Heart right ventricle (tissue), 16 donors: ENCODE measurements at regions not wholly inside any gene's neighbourhood (a gene's known extent, or its start where the extent isn't known, plus 50 kb on each side); places are given as distances from the start of the nearest gene placed in this dataset.

ENCODE experiments used
- ATAC-seq, 8 donors: fragments of 200-7000 bp; cut with Tn5 transposase; one replicate each; pipeline ENCODE4 v1.9.1; 2020; ENCODE audit warnings: mild to moderate bottlenecking in 8 of 8, moderate library complexity in 8 of 8, moderate number of reproducible peaks in 1 of 8
- DNase-seq, 2 donors: peaks; one replicate each; pipeline ENCODE4 v3.0.0-alpha.2; 2020
- H3K27ac ChIP-seq, 10 donors: fragments of 200-600 bp; sonication (generic) in 2 of 10; one replicate each; pipeline versions ENCODE4 v1.5.0 to v1.8.0; 2020 to 2022; ENCODE audit warnings: mild to moderate bottlenecking in 3 of 10
- H3K27me3 ChIP-seq, 7 donors: fragments of 200-600 bp; one replicate each; pipeline ENCODE4 v1.8.0; 2021 to 2022; ENCODE audit warnings: mild to moderate bottlenecking in 2 of 7
- H3K36me3 ChIP-seq, 9 donors: fragments of 200-600 bp; sonication (generic) in 1 of 9; one replicate each; pipeline versions ENCODE4 v1.5.0 to v1.8.0; 2020 to 2022; ENCODE audit warnings: mild to moderate bottlenecking in 2 of 9
- H3K4me1 ChIP-seq, 9 donors: fragments of 200-600 bp; sonication (generic) in 1 of 9; one replicate each; pipeline versions ENCODE4 v1.5.0 to v1.8.0; 2020 to 2022; ENCODE audit warnings: mild to moderate bottlenecking in 4 of 9
- H3K4me3 ChIP-seq, 10 donors: fragments of 200-600 bp; sonication (generic) in 2 of 10; one replicate each; pipeline versions ENCODE4 v1.5.0 to v1.8.0; 2020 to 2022; ENCODE audit warnings: mild to moderate bottlenecking in 7 of 10, moderate library complexity in 2 of 10
- H3K9me3 ChIP-seq, 11 donors: fragments of 200-600 bp in 10 of 11; sonication (generic) in 2 of 11; one replicate each; pipeline versions ENCODE4 v1.5.0 to v1.8.0; 2013 to 2022; ENCODE audit warnings: mild to moderate bottlenecking in 2 of 11, control low read depth in 1 of 11, moderate library complexity in 1 of 11
- CTCF ChIP-seq, 9 donors: fragments of 200-600 bp; sonication (generic) in 2 of 9; IDR thresholded peaks; one replicate each; pipeline versions ENCODE4 v1.5.0 to v1.8.0; 2021 to 2022; ENCODE audit warnings: antibody characterized with exemption in 9 of 9, mild to moderate bottlenecking in 5 of 9, moderate library complexity in 1 of 9
- WGBS, 2 donors: extraction: QIAGEN DNeasy Blood & Tissue Kit; methylation state at CpG; one replicate each; pipeline ENCODE4 v1.1.7; 2013; ENCODE audit warnings: inconsistent platforms in 1 of 2; 5-methylcytosine and 5-hydroxymethylcytosine counted together
- intact Hi-C, 10 donors: fragments of 100-400 bp; cut with DNase I; formaldehyde crosslinking; loops; one replicate each; pipeline versions ENCODE4 v1.11.1 to v1.14.2; 2022
- donor health status: Arrhythmogenic right ventricular cardiomyopathy.
- donor health status: ischemic (EF 13 %, LVEDD 7.1; RV severe dilation, severe dysfunction).
- donor health status: healthy with polysubstance abuse.
- donor health status: DM: no; HTN: yes; CAD: no.
- donor health status: DM: no; HTN: no; CAD: no.
- donor health status: ischemic (EF 25% LVEDD 6.9; RV normal size, moderate dysfunction).
- donor health status: ischemic (EF 25% LVEDD 5.7; RV mildly dilated, moderate dysfunction).
- donor health status: healthy.
- donor health status: DM: yes; HTN: yes; CAD: no.
- donor health status: Ischemic cardiomyopathy.
- donor health status: ischemic (EF 35%, LVEDD 5.7; RV mildly dilated, moderate dysfunction).
- donor health status: nonischemic (EF 11% LVEDD 7.7; RV severe dilation, severe dysfunction).
- donor health status: DM: yes; HTN: yes; CAD: no.
- donor health status: PGD.
- donor health status: ischemic (EF 29% LVEDD 5.4; RV normal size, mild dysfunction).
- donor health status: nonischemic (EF 23%, LVEDD 6.1; RV moderate dilation, normal function).

- no peak for DNase-seq
- Histone ChIP-seq H3K27ac (no peak overlapping the region), H3K9me3 (peaks cover 0 to 19% (median 10%) of the 10 kb centered on the region in 11 donors), H3K27me3 (peaks cover 0 to 4% (median 0%) of the 10 kb centered on the region in 7 donors), H3K4me3 (no peak overlapping the region), H3K4me1 (no peaks in the 10 kb centered on the region), H3K36me3 (no peaks in the 10 kb centered on the region)
- no peak for TF ChIP-seq CTCF (IDR thresholded peaks at IDR 0.05)
- ATAC-seq = no peak
- intact Hi-C loops = no loop called here
- 69 to 72% methylated on average over 4 of the region's 4 CpGs for WGBS, 2 donors
These were observed 210.5 kb upstream of the C16orf82 start for GRCh38 chr16:26856271-26856670.

- H3K4me1 ChIP-seq = no peaks in the 10 kb centered on the region
- peaks cover 0 to 23% (median 11%) of the 10 kb centered on the region in 11 donors for H3K9me3 ChIP-seq
- 72 to 75% methylated on average over 5 of the region's 5 CpGs for WGBS, 2 donors
- intact Hi-C loops = no loop called here
- peaks cover 0 to 4% (median 0%) of the 10 kb centered on the region in 7 donors for H3K27me3 ChIP-seq
- no peak for TF ChIP-seq CTCF (IDR thresholded peaks at IDR 0.05)
- ATAC-seq (no peak), DNase-seq (no peak)
- no peaks in the 10 kb centered on the region for H3K36me3 ChIP-seq
- no peak overlapping the region for H3K27ac ChIP-seq
- H3K4me3 ChIP-seq = no peak overlapping the region
These were observed 209.9 kb upstream of the C16orf82 start for GRCh38 chr16:26856791-26857190.

- no peak for ATAC-seq
- no peak for TF ChIP-seq CTCF (IDR thresholded peaks at IDR 0.05)
- peaks cover 0 to 23% (median 11%) of the 10 kb centered on the region in 11 donors for H3K9me3 ChIP-seq
- no peaks in the 10 kb centered on the region for H3K4me1 ChIP-seq
- no peak overlapping the region for H3K4me3 ChIP-seq
- no peak for DNase-seq
- WGBS, 2 donors = 76 to 84% methylated on average over 4 of the region's 4 CpGs
- no peaks in the 10 kb centered on the region for H3K36me3 ChIP-seq
- intact Hi-C loops = no loop called here
- peaks cover 0 to 4% (median 0%) of the 10 kb centered on the region in 7 donors for H3K27me3 ChIP-seq
- H3K27ac ChIP-seq = no peak overlapping the region
These were observed 209.4 kb upstream of the C16orf82 start for GRCh38 chr16:26857371-26857770.

GRCh38 chr16:26860506-26860905 lies 206.2 kb upstream of the C16orf82 start:
- no peak for DNase-seq
- no peaks in the 10 kb centered on the region for H3K4me1 ChIP-seq
- no peak for TF ChIP-seq CTCF (IDR thresholded peaks at IDR 0.05)
- H3K9me3 ChIP-seq = peaks cover 0 to 23% (median 11%) of the 10 kb centered on the region in 11 donors
- intact Hi-C loops = no loop called here
- H3K27ac ChIP-seq = no peak overlapping the region
- no peak overlapping the region for H3K4me3 ChIP-seq
- 77 to 90% methylated on average over 1 of the region's 1 CpG for WGBS, 2 donors
- no peak for ATAC-seq
- H3K36me3 ChIP-seq = no peaks in the 10 kb centered on the region
- peaks cover 0 to 4% (median 0%) of the 10 kb centered on the region in 7 donors for H3K27me3 ChIP-seq
